GM19240 (cell line): ENCODE measurements at regions not wholly inside any gene's neighbourhood (a gene's known extent, or its start where the extent isn't known, plus 50 kb on each side); places are given as distances from the start of the nearest gene placed in this dataset.
"Not testable (repeated sequence)": the region's sequence is repeated elsewhere in the genome, so short reads cannot be mapped to it uniquely, and the experiment has no call there.

Experiments
- DNase-seq: peaks from one replicate; pipeline ENCODE4 v3.0.0; 2011; ENCODE audit warnings: low spot score; ENCODE audit not compliant: insufficient read length

- DNase-seq: no peak
Observed at GRCh38 chr10:32217216-32217615, 129.7 kb downstream of the EPC1 start.

DNA sequence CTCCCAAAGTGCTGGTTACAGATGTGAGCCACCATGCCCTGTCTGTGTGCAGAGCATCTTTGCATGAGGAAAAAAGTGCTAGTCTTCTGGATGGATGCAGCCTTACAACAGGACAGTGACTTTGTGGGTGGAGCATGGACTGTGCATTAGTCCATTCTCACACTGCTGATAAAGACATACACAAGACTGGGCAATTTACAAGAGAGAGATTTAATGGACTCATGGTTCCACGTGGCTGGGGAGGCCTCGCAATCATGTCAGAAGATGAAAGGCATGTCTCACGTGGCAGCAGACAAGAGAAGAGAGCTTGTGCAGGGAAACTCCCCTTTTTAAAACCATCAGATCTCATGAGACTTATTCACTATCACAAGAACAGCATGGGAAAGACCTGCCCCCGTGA lies 133.1 kb downstream of the EPC1 start:
- not testable (repeated sequence) for DNase-seq

GRCh38 chr10:32211046-32211363 lies 136.0 kb downstream of the EPC1 start:
- DNase-seq: no peak

GRCh38 chr10:32210306-32211045 lies 136.5 kb downstream of the EPC1 start:
- DNase-seq: no peak

- not testable (repeated sequence) for DNase-seq
Observed at GRCh38 chr10:32208005-32208404, 139.0 kb downstream of the EPC1 start.

- DNase-seq: no peak
Observed at GRCh38 chr10:32207544-32207943, 139.4 kb downstream of the EPC1 start.

GRCh38 chr10:32205670-32206069 lies 141.3 kb downstream of the EPC1 start:
- no peak for DNase-seq

DNA sequence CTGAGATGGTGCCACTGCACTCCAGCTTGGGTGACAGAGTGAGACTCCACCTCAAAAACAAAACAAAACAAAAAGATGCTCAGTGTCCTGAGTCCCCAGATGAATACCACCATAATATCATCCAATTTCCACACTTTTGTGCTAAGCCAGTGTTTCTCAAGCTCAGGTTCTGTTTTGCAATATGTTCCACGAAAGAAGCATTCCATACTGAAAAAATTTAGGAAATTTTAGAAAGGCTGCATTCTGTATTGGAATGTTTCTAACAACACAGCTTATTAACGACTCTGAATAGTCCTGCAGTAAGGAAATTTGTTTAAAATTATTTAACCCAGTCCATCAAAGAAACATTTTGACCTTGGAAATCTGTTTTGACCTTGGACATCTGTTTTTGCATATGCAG lies 142.4 kb downstream of the EPC1 start:
- DNase-seq: no peak

DNA sequence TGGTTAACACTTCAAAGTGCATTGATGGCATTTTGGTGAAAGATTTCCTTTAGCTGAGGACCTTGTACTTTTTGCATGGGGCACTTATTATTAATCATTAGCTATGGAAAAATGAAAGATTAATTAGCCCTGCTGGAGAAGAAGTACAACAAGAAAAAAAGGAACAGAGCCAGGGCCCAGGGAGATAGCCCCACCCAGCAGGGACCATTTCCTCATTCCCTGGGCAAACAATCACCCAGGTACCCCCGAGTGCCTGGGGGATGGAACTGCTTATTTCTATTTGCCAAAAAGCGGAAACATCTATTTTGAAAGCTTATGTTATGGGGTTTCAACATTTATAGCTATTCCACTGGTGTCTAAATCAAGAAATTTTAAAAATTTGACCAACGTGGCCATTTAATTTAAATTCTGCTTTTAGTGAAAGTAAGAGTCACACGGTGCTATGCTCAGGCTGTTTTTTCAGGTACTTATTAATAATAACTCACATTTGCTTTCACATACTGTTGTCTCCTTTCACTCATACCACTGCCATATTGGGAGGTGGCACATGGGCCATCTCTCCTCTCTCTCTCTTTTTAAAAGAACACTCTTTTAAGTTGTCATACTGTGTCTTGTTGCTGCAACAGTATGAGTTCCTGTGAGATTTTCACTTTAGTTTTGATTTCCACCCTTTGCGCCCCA lies 143.6 kb upstream of the KIF5B start:
- no peak for DNase-seq

- DNase-seq: no peak
Observed at GRCh38 chr10:32197423-32197822, 141.2 kb upstream of the KIF5B start.

- no peak for DNase-seq
Observed at GRCh38 chr10:32190890-32191491, 134.8 kb upstream of the KIF5B start.

- DNase-seq: no peak
Observed at GRCh38 chr10:32189400-32190084, 133.3 kb upstream of the KIF5B start.

DNA sequence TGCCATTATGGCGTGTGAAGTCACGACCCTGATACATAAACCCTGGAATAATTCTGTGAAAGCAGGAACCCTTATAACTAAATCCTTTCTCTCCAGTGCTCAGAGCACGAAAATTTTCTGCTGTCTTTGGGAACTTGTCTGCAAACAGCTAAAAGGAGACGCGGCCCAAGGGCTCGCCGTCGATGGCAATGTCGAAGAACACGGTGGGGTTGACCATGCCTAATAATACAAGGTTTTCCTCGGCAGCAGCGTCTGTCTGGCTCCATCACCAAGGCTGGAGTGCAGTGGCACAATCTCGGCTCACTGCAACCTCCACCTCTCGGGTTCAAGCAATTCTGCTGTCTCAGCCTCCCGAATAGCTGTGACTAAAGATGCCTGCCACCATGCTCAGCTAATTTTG lies 132.4 kb upstream of the KIF5B start:
- not testable (repeated sequence) for DNase-seq

DNA sequence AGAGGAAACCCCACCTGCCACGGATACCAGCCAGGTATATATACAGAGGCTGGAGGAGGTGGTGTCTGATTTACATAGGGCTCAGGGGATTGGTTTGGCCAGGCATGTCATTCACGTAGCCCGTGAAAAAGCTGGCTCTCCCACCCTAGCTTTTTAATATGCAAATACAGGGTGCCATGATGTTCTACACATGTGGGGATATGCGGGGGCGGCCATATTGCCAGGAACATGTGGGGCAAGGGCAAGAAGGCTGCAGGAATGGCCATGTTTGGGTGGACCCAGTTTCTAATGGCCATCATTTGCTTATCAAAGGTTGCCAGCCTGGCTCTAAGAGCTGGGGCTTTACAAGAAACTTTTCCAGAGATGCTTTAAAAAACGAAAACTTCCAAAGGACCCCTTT lies 131.5 kb upstream of the KIF5B start:
- no peak for DNase-seq

- DNase-seq: not testable (repeated sequence)
Observed at GRCh38 chr10:32183652-32184051, 127.4 kb upstream of the KIF5B start.

DNA sequence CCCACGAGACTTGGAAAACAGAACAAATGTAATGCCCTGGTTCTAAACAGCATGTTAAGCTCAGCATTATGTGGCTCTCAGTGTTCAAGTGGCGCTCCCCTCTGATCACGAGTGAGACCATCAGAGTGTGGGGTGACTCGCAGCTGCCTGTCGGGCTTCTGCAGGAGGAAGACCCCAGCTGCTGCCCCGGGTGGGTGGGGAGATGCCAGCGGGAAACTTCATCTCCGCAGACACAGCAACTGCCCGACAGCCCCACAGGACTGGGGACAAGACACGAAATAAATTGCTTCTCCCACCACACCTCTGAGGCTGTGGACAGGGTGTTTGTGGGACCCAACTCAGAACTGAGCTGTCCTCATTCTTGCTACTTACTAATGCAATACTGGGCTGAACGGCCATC lies 126.3 kb upstream of the KIF5B start:
- no peak for DNase-seq

- DNase-seq: no peak
Observed at GRCh38 chr10:32180390-32181280, 124.4 kb upstream of the KIF5B start.

GRCh38 chr10:32179836-32180235 lies 123.6 kb upstream of the KIF5B start:
- DNase-seq: no peak

DNA sequence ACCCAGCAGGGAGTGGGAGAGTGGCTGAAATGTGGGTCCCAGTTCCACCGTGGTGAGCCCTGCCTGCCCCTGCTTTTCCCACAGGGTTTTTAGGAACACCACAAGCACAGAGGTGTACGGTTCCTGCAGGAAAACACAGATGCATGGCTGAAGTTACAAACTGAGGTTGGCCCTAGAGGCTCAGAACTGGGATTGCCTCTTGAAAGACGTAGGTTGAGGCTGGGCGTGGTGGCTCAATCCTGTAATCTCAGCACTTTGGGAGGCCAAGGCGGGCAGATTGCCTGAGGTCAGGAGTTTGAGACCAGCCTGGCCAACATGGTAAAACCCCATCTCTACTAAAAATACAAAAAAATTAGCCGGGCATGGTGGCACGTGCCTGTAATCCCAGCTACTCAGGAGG lies 121.4 kb upstream of the KIF5B start:
- not testable (repeated sequence) for DNase-seq

DNA sequence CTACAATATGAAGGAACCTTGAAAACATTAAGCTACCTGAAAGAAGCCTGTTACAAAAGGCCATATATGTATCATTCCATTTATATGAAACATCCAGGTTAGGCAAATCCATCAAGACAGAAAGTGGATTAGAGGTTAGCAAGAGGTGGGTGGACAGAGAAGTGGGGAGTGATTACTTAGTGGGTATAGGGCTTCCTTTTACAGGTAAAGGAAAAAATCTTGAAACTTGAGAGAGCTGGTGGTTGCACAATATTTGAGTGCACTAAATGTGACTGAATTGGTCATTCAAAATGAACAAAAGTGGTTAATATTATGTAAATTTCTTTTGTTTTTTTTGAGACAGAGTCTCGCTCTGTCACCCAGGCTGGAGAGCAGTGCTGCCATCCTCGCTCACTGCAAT lies 119.4 kb upstream of the KIF5B start:
- no peak for DNase-seq

DNA sequence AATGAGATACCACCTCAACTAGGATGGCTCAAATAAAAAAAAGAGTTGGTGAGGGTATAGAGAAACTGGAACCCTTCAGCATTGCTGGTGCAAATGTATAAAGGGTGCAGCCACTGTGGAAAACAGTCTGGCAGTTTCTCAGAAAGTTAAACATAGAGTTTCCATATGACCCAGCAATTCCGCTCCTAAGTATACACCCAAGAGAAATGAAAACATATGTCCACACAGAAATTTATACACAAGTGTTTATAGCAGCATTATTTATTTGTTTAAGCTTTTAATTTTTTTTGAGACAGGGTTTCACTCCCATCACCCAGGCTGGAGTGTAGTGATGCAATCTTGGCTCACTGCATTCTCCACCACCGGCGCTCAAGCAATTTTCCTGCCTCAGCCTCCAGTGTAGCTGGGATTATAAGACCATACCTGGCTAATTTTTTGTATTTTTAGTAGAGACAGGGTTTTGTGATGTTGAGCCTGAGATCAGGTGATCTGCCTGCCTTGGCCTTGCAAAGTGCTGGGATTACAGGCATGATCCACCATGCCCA lies 118.2 kb upstream of the KIF5B start:
- no peak for DNase-seq
